ENCODE measurements at regions not wholly inside any gene's neighbourhood (a gene's known extent, or its start where the extent isn't known, plus 50 kb on each side); places are given as distances from the start of the nearest gene placed in this dataset.

DNA sequence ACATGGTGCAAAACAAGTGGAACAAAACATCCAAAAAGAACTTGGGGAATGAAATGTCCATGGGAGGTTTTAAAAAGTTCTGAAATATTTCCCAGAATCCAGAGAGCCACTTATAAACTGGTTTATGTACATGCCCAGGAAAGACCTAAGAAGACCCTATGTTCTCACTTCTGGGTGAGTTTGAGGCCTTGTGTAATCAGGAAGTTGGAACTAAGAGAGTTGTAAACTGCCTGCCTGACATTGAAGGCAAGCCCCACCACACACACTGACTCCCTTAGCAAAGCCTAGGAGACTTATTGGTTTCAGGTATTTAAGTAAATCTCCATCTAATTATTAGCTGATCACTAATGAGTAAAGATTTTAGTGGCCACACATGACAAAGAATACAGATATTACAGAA, 142.5 kb downstream of the LRIG3 start:
- H3K27ac ChIP-seq: no peak overlapping the region
- H3K4me3 ChIP-seq: no peak overlapping the region
- no peaks in the 10 kb centered on the region for H3K36me3 ChIP-seq
- H3K9me3 ChIP-seq: no peaks in the 10 kb centered on the region
- H3K27me3 ChIP-seq: no peaks in the 10 kb centered on the region
- TF ChIP-seq, protein P1, sequence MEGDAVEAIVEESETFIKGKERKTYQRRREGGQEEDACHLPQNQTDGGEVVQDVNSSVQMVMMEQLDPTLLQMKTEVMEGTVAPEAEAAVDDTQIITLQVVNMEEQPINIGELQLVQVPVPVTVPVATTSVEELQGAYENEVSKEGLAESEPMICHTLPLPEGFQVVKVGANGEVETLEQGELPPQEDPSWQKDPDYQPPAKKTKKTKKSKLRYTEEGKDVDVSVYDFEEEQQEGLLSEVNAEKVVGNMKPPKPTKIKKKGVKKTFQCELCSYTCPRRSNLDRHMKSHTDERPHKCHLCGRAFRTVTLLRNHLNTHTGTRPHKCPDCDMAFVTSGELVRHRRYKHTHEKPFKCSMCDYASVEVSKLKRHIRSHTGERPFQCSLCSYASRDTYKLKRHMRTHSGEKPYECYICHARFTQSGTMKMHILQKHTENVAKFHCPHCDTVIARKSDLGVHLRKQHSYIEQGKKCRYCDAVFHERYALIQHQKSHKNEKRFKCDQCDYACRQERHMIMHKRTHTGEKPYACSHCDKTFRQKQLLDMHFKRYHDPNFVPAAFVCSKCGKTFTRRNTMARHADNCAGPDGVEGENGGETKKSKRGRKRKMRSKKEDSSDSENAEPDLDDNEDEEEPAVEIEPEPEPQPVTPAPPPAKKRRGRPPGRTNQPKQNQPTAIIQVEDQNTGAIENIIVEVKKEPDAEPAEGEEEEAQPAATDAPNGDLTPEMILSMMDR (IDR thresholded peaks at IDR 0.05): no peak
- intact Hi-C loops (cut with DNase I): no loop called here
- DNase-seq (ENCODE audit: low spot score in 2 of 2): no peak
- H3K4me1 ChIP-seq: no peaks in the 10 kb centered on the region

GRCh38 chr12:58781609-58782008, 138.7 kb downstream of the LRIG3 start:
- H3K9me3 ChIP-seq: no peaks in the 10 kb centered on the region
- TF ChIP-seq, protein P1 (IDR thresholded peaks at IDR 0.05): no peak
- intact Hi-C loops (cut with DNase I): no loop called here

GRCh38 chr12:58787021-58787760, 133.1 kb downstream of the LRIG3 start:
- H3K4me3 ChIP-seq: no peak overlapping the region
- no peaks in the 10 kb centered on the region for H3K9me3 ChIP-seq
- TF ChIP-seq, protein P1 (IDR thresholded peaks at IDR 0.05): no peak
- no peaks in the 10 kb centered on the region for H3K27me3 ChIP-seq
- no peaks in the 10 kb centered on the region for H3K36me3 ChIP-seq
- intact Hi-C loops (cut with DNase I): no loop called here
- no peak for DNase-seq (ENCODE audit: low spot score in 2 of 2)
- no peak overlapping the region for H3K27ac ChIP-seq
- H3K4me1 ChIP-seq: no peaks in the 10 kb centered on the region

More at GRCh38 chr12:58781609-58782008, 138.7 kb downstream of the LRIG3 start:
- Histone ChIP-seq H3K27ac (no peak overlapping the region), H3K36me3 (no peaks in the 10 kb centered on the region), H3K4me3 (no peak overlapping the region), H3K4me1 (no peaks in the 10 kb centered on the region), H3K27me3 (no peaks in the 10 kb centered on the region)
- no peak for DNase-seq (ENCODE audit: low spot score in 2 of 2)

DNA sequence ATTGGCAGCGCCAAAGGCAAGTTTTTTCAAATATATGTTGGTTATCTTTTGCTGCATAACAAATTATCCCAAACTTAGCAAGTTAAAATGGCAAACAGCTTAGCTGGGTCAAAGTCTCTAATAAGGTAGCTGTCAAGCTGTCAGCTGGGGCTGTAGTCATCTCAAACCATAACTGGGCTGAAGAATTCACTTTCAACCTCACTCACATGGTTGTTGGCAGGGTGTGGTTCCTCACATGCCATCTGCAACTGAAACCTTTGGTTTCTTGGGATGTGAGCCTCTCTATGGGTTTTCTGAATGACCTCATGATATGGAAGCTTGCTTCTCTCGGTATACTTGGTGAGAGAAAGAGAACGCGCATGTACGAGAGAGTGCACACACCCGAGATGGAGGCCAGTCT, 125.4 kb downstream of the LRIG3 start:
- Histone ChIP-seq H3K27ac (no peak overlapping the region), H3K4me3 (no peak overlapping the region), H3K4me1 (no peaks in the 10 kb centered on the region), H3K36me3 (no peaks in the 10 kb centered on the region), H3K9me3 (no peaks in the 10 kb centered on the region), H3K27me3 (no peaks in the 10 kb centered on the region)
- intact Hi-C loops (cut with DNase I): no loop called here
- TF ChIP-seq, protein P1 (IDR thresholded peaks at IDR 0.05): no peak
- DNase-seq (ENCODE audit: low spot score in 2 of 2): no peak

DNA sequence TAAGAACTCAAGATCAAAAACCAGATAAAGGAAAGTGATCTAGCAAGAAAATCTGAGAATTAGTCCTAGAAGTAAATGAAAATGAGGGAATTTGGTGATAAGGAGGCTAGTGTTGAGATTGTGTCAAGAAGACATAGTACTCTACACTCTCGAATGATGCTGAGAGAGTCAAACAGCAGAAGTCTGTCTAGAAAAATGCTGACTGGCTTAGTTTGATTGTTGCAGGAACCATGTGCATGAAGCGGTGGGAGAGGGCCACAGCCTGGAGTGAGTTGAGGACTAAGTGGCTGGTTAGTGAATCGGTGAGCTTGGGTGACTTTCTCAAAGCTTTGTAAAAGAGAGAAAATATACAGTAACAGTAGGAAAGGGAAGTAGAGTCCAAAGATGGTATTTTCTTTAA, 124.5 kb downstream of the LRIG3 start:
- TF ChIP-seq, protein P1 (IDR thresholded peaks at IDR 0.05): no peak
- Histone ChIP-seq H3K27me3 (no peaks in the 10 kb centered on the region), H3K4me3 (no peak overlapping the region), H3K36me3 (no peaks in the 10 kb centered on the region), H3K27ac (no peak overlapping the region), H3K9me3 (no peaks in the 10 kb centered on the region), H3K4me1 (no peaks in the 10 kb centered on the region)
- intact Hi-C loops (cut with DNase I): no loop called here
- DNase-seq (ENCODE audit: low spot score in 2 of 2): no peak
